Endothelial cell of umbilical vein (primary cell): ENCODE measurements at regions not wholly inside any gene's neighbourhood (a gene's known extent, or its start where the extent isn't known, plus 50 kb on each side); places are given as distances from the start of the nearest gene placed in this dataset.

ENCODE experiments used
- BruUV-seq: library from RNA; stranded (reverse); fragments of 400-500 nt; replicated peaks from 2 replicates; lab custom pipeline; 2021; lab: Mats Ljungman, UMichigan
- CTCF ChIA-PET: fragments of 300-600, 350-600 bp; sonication (Branson Sonifier 250); formaldehyde crosslinking; loops from one replicate; lab custom pipeline; 2021; ENCODE audit warnings: antibody characterized with exemption, inconsistent platforms; lab: Charles Lee
- POLR2A ChIA-PET: fragments of 300-600, 350-600 bp; sonication (Branson Sonifier 250); formaldehyde crosslinking; loops from one replicate; lab custom pipeline; 2021; ENCODE audit warnings: antibody characterized with exemption, inconsistent platforms; lab: Charles Lee
- DNase-seq: peaks from one replicate; pipeline ENCODE4 v3.0.0-alpha.2; 2011; ENCODE audit warnings: low read depth, low spot score
- FAIRE-seq: peaks from 2 replicates; lab custom pipeline; 2011; peaks lifted over from hg19 to GRCh38; lab: Jason Lieb, UNC
- H2AFZ ChIP-seq: 2 replicates; pipeline ENCODE4 v1.6.0; 2012; ENCODE audit warnings: low read depth, low read length, control low read depth, inconsistent platforms
- H3K27ac ChIP-seq: 2 replicates; pipeline ENCODE4 v1.5.1; 2011; ENCODE audit warnings: low read depth, mild to moderate bottlenecking, control low read depth, low read length, moderate library complexity; ENCODE audit not compliant: insufficient read depth
- H3K27me3 ChIP-seq, 2 experiments: 2 replicates each; pipeline versions ENCODE4 v1.6.0 to v1.6.1; 2011; ENCODE audit warnings: low read length in 2 of 2, mixed read lengths in 1 of 2; ENCODE audit not compliant: control insufficient read depth in 2 of 2, insufficient read depth in 2 of 2
- H3K36me3 ChIP-seq, 2 experiments: 2 replicates in 1 of 2; 3 replicates in 1 of 2; pipeline ENCODE4 v1.5.1; 2011; ENCODE audit warnings: low read length in 2 of 2, mild to moderate bottlenecking in 1 of 2, moderate library complexity in 1 of 2; ENCODE audit not compliant: control insufficient read depth in 2 of 2, insufficient read depth in 2 of 2; ENCODE audit errors: extremely low read depth in 1 of 2
- H3K4me1 ChIP-seq: 3 replicates; pipeline ENCODE4 v1.5.1; 2011; ENCODE audit warnings: mild to moderate bottlenecking, low read length; ENCODE audit not compliant: control insufficient read depth, insufficient read depth; ENCODE audit errors: extremely low read depth
- H3K4me2 ChIP-seq: 2 replicates; pipeline ENCODE4 v1.6.1; 2011; ENCODE audit warnings: low read length, control low read depth, mixed read lengths; ENCODE audit not compliant: insufficient read depth
- H3K4me3 ChIP-seq, 3 experiments: fragments of 200-600 bp in 1 of 3; sonication (generic), shearing (Covaris generic) in 1 of 3; replicated peaks in 1 of 3; 2 replicates each; pipeline ENCODE4 v1.5.1; 2011 to 2016; ENCODE audit warnings: control low read depth in 3 of 3, low read length in 3 of 3, mild to moderate bottlenecking in 2 of 3, inconsistent platforms in 1 of 3, low read depth in 1 of 3, moderate library complexity in 1 of 3; ENCODE audit not compliant: insufficient read depth in 1 of 3
- H3K79me2 ChIP-seq: 2 replicates; pipeline ENCODE4 v1.6.0; 2012; ENCODE audit warnings: low read length, inconsistent platforms; ENCODE audit not compliant: control insufficient read depth, insufficient read depth
- H3K9ac ChIP-seq: replicated peaks from 2 replicates; pipeline ENCODE3; 2011; ENCODE audit warnings: low read length, control low read depth; ENCODE audit not compliant: insufficient read depth; ENCODE audit errors: extremely low read depth
- H3K9me1 ChIP-seq: replicated peaks from 3 replicates; pipeline ENCODE4 v1.6.0; 2011; ENCODE audit warnings: mild to moderate bottlenecking, low read length; ENCODE audit not compliant: control insufficient read depth, insufficient read depth; ENCODE audit errors: extremely low read depth
- H3K9me3 ChIP-seq: replicated peaks from 2 replicates; pipeline ENCODE4 v1.5.1; 2012; ENCODE audit warnings: low read length, inconsistent platforms; ENCODE audit not compliant: control insufficient read depth, insufficient read depth
- H4K20me1 ChIP-seq: replicated peaks from 2 replicates; pipeline ENCODE3; 2011; ENCODE audit warnings: mild to moderate bottlenecking, low read length; ENCODE audit not compliant: control insufficient read depth, insufficient read depth; ENCODE audit errors: extremely low read depth
- EZH2 ChIP-seq: IDR thresholded peaks from 2 replicates; pipeline ENCODE4 v1.6.1; 2012; ENCODE audit warnings: borderline replicate concordance, low read depth, mild to moderate bottlenecking, moderate library complexity, low read length, inconsistent platforms; ENCODE audit not compliant: severe bottlenecking
- FOS ChIP-seq: IDR thresholded peaks from 2 replicates; pipeline ENCODE4 v1.6.1; 2011; ENCODE audit warnings: mild to moderate bottlenecking, low read length, moderate library complexity, borderline replicate concordance; ENCODE audit not compliant: insufficient read depth
- GATA2 ChIP-seq: IDR thresholded peaks from 2 replicates; pipeline ENCODE4 v1.7.0; 2011; ENCODE audit warnings: low read depth, mild to moderate bottlenecking, moderate library complexity, mixed read lengths, low read length; ENCODE audit not compliant: insufficient read length, insufficient read depth
- JUN ChIP-seq: IDR thresholded peaks from 2 replicates; pipeline ENCODE4 v1.6.1; 2011; ENCODE audit warnings: borderline replicate concordance, low read depth; ENCODE audit not compliant: insufficient read length, insufficient read depth
- MYC ChIP-seq: IDR thresholded peaks from one replicate; pipeline ENCODE4 v1.6.1; 2011; ENCODE audit warnings: mild to moderate bottlenecking, low read depth, low read length
- POLR2A ChIP-seq: IDR thresholded peaks from 2 replicates; pipeline ENCODE4 v1.6.1; 2012; ENCODE audit warnings: low read depth, mild to moderate bottlenecking, control low read depth, low read length
- POLR2AphosphoS5 ChIP-seq: IDR thresholded peaks from 2 replicates; pipeline ENCODE4 v1.6.1; 2012; ENCODE audit warnings: low read depth, mild to moderate bottlenecking, control low read depth, low read length, moderate library complexity; ENCODE audit not compliant: insufficient read depth
- dilution Hi-C: fragments of 300-500 bp; cut with MboI; formaldehyde crosslinking; loops from one replicate; pipeline ENCODE4 v1.15.0; 2019; ENCODE audit warnings: low sequenced_read_pairs; ENCODE audit not compliant: extremely low pct_ligation_motif_present
- intact Hi-C: fragments of 100-400 bp; cut with micrococcal nuclease; formaldehyde crosslinking; loops from one replicate; pipeline ENCODE4 v1.10.0; 2022
- TF ChIP-seq, protein P1 (sequence below): IDR thresholded peaks from 2 replicates; pipeline ENCODE4 v1.6.1; 2011; ENCODE audit not compliant: insufficient read depth, insufficient read length

DNA sequence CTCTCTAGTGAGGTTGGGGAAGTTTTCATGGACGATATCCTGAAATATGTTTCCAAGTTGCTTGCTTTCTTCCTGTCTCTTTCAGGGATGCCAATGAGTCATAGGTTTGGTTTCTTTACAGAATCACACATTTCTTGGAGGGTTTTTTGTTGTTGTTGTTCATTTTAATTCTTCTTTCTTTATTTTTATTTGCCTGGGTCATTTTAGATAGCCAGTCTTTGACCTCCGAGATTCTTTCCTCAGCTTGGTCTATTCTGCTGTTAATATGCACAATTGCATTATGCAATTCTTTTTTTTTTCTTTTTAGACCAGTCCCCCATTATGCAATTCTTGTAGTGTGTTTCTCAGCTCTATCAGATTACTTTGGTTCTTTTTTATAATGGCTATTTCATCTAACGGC, 338.9 kb downstream of the AEBP2 start:
- ChIA-PET CTCF (interaction anchor here (0.7 to 2.3 kb wide), 4 partner anchors 9 to 771 kb away, joined by 3 to 13 read pairs (median 3); no protein-coding TSS in a partner anchor), POLR2A (interaction anchor here (0.6 kb wide), 1 partner anchor 590 kb away, joined by 5 read pairs; the partner anchor contains the start of gene PDE3A)
- Histone ChIP-seq H3K4me2 (no peak overlapping the region), H3K9me1 (no peaks in the 10 kb centered on the region), H3K9me3 (no peaks in the 10 kb centered on the region), H4K20me1 (no peaks in the 10 kb centered on the region), H3K27me3 (no peaks in the 10 kb centered on the region), H3K79me2 (no peaks in the 10 kb centered on the region), H3K4me3 (no peak overlapping the region), H3K4me1 (peaks cover 12% of the 10 kb centered on the region), H2AFZ (peak overlapping the region; percentile 62), H3K27ac (peak overlapping the region; percentile 20), H3K9ac (no peak overlapping the region), H3K36me3 (no peaks in the 10 kb centered on the region)
- FAIRE-seq = peak; percentile 77
- peak; percentile 75 for DNase-seq
- BruUV-seq = no TSS peak
- TF ChIP-seq GATA2 (no peak), POLR2AphosphoS5 (no peak), JUN (peak; percentile 49), FOS (peak; percentile 71)
- TF ChIP-seq, protein P1, sequence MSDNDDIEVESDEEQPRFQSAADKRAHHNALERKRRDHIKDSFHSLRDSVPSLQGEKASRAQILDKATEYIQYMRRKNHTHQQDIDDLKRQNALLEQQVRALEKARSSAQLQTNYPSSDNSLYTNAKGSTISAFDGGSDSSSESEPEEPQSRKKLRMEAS = no peak
- intact Hi-C loops (no loop called here), dilution Hi-C loops (no loop called here)

DNA sequence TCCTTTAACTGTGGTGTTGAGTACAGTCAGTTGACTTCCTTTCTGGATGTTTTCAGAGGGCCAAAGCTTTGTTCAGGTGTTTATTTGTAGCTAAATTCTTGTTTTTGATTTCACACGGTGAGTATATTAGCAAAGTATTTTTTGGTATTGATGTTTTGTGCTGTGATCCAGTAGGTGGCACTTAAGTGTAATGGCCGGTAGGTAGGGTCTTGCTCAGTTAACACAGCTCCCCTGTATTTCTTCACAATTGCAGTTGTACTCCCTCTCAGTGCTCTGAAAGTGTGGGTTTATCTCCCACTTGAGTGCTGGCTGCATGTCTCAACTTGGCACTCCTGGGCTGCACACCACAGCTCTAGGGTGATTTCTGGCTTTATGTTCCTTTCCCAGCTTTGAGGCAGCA, 339.5 kb downstream of the AEBP2 start:
- TF ChIP-seq MYC = no peak
- TF ChIP-seq, protein P1 = no peak
- TF ChIP-seq GATA2 = no peak
- TF ChIP-seq EZH2 = no peak
- no peak for TF ChIP-seq POLR2A
- Histone ChIP-seq H3K4me1 (peaks cover 12% of the 10 kb centered on the region), H3K9me3 (no peaks in the 10 kb centered on the region), H3K79me2 (no peaks in the 10 kb centered on the region), H3K27ac (no peak overlapping the region), H3K9me1 (no peaks in the 10 kb centered on the region), H2AFZ (peak overlapping the region; percentile 42), H3K4me3 (no peak overlapping the region), H3K9ac (no peak overlapping the region), H4K20me1 (no peaks in the 10 kb centered on the region), H3K27me3 (no peaks in the 10 kb centered on the region), H3K36me3 (no peaks in the 10 kb centered on the region), H3K4me2 (no peak overlapping the region)
- intact Hi-C loops = no loop called here
- ChIA-PET POLR2A (interaction anchor here (0.6 kb wide), 1 partner anchor 589 kb away, joined by 5 read pairs; the partner anchor contains the start of gene PDE3A), CTCF (interaction anchor here (0.7 to 2.3 kb wide), 5 partner anchors 9 to 770 kb away, joined by 3 to 13 read pairs (median 3); no protein-coding TSS in a partner anchor)
- no TSS peak for BruUV-seq
- DNase-seq (peak; percentile 47), FAIRE-seq (no peak)
- dilution Hi-C loops = no loop called here
